GM13977 (cell line): ENCODE measurements at regions not wholly inside any gene's neighbourhood (a gene's known extent, or its start where the extent isn't known, plus 50 kb on each side); places are given as distances from the start of the nearest gene placed in this dataset.
"Not testable (repeated sequence)": the region's sequence is repeated elsewhere in the genome, so short reads cannot be mapped to it uniquely, and the experiment has no call there.

Experiments
- DNase-seq: peaks from one replicate; pipeline ENCODE4 v3.0.0; 2012; ENCODE audit warnings: low spot score
- in situ Hi-C: fragments of 300-500 bp; cut with MboI; formaldehyde crosslinking; loops from one replicate; pipeline ENCODE4 v1.12.0; 2022; ENCODE audit warnings: low sequenced_read_pairs, low pct_unique_long_range_greater_than_20kb, mixed read lengths, inconsistent platforms; ENCODE audit not compliant: unreplicated experiment
- TF ChIP-seq, protein P1 (sequence below): IDR thresholded peaks from 2 replicates; pipeline ENCODE4 v1.5.1; 2012; ENCODE audit warnings: mild to moderate bottlenecking, control low read depth; ENCODE audit not compliant: insufficient read depth; ENCODE audit errors: extremely low read depth, missing control alignments

- TF ChIP-seq, protein P1, sequence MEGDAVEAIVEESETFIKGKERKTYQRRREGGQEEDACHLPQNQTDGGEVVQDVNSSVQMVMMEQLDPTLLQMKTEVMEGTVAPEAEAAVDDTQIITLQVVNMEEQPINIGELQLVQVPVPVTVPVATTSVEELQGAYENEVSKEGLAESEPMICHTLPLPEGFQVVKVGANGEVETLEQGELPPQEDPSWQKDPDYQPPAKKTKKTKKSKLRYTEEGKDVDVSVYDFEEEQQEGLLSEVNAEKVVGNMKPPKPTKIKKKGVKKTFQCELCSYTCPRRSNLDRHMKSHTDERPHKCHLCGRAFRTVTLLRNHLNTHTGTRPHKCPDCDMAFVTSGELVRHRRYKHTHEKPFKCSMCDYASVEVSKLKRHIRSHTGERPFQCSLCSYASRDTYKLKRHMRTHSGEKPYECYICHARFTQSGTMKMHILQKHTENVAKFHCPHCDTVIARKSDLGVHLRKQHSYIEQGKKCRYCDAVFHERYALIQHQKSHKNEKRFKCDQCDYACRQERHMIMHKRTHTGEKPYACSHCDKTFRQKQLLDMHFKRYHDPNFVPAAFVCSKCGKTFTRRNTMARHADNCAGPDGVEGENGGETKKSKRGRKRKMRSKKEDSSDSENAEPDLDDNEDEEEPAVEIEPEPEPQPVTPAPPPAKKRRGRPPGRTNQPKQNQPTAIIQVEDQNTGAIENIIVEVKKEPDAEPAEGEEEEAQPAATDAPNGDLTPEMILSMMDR = no peak
These were observed 268.8 kb upstream of the ARHGEF26 start for GRCh38 chr3:153852355-153852754.

GRCh38 chr3:153853163-153853562 is 268.0 kb upstream of the ARHGEF26 start:
- no peak for DNase-seq
- in situ Hi-C loops = no loop called here

More at GRCh38 chr3:153852355-153852754, 268.8 kb upstream of the ARHGEF26 start:
- no peak for DNase-seq
- in situ Hi-C loops = no loop called here

DNA sequence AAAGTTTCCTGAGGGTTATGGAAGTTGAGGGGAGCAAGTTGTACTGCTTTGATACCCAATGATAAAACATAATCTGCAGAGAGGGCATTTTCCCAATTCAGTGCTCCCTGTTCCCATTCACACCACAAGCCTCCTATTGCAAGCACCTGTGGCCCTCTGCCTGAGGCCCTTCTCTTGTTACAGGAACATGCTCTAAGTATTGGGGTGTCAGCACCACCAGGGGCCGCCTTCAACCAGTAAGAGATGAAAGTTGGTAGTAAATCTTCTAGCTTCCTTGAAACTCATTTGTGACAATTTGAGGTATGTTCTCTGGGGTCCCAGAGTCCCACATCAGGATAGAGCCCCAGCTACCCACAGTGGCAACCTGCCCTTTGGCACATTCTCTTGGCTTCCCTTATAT is 265.4 kb upstream of the ARHGEF26 start:
- no peak for DNase-seq
- in situ Hi-C loops = no loop called here
- TF ChIP-seq, protein P1 = peak; percentile 39

More at GRCh38 chr3:153853163-153853562, 268.0 kb upstream of the ARHGEF26 start:
- TF ChIP-seq, protein P1 = no peak

DNA sequence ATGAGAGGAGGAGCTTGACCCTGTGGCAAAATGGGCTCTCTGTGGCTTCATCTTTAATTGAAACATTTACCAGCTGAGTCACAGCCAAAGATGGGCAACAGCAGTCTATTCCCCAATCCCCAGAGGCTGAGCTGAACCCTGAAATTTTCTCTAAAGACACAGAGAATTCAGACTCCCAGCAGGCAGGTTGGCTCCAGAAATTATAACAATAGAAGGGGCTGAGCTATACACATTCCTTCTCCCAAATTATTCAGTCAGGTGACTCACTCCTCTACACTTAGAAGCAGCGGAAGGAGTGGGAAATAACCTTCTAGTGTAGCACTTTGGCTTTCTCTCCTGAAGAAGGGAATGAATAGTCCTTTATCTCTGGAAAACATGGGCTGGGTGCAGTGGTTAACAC is 264.3 kb upstream of the ARHGEF26 start:
- in situ Hi-C loops = no loop called here
- no peak for DNase-seq
- TF ChIP-seq, protein P1 = no peak

GRCh38 chr3:153864793-153865192 is 256.4 kb upstream of the ARHGEF26 start:
- in situ Hi-C loops = no loop called here
- TF ChIP-seq, protein P1 = no peak
- no peak for DNase-seq

GRCh38 chr3:153866901-153867300 is 254.3 kb upstream of the ARHGEF26 start:
- TF ChIP-seq, protein P1 = no peak
- no peak for DNase-seq
- in situ Hi-C loops = no loop called here

DNA sequence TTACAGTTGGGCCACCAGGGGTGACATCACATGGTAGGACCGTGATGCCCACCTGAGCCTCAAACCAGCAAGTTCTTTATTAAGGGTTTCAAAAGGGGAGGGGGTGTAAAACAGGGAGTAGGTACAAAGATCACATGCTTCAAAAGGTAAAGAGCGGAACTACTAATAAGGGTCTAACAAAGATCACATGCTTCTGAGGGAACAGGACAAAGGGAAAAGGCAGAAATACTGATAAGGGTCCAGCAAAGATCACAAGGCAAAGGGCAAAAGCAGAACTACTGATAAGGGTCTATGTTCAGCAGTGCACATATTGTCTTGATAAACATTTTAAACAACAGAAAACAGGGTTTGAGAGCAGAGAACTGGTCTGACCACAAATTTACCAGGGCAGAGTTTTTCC is 246.8 kb upstream of the ARHGEF26 start:
- in situ Hi-C loops, DNase-seq: not testable (repeated sequence)
